Subcutaneous abdominal adipose tissue (tissue), 5 donors: ENCODE measurements at regions not wholly inside any gene's neighbourhood (a gene's known extent, or its start where the extent isn't known, plus 50 kb on each side); places are given as distances from the start of the nearest gene placed in this dataset.

Experiments
- H3K27ac ChIP-seq: one replicate; pipeline ENCODE4 v1.7.0; 2013; ENCODE audit warnings: low read depth, mild to moderate bottlenecking, inconsistent platforms, low read length, moderate library complexity
- H3K27me3 ChIP-seq, 5 donors: one replicate each; pipeline ENCODE4 v1.7.0; 2013; ENCODE audit warnings: low read length in 5 of 5, inconsistent platforms in 1 of 5; ENCODE audit not compliant: control insufficient read depth in 5 of 5, insufficient read depth in 4 of 5
- H3K36me3 ChIP-seq, 5 donors: one replicate each; pipeline ENCODE4 v1.7.0; 2013; ENCODE audit warnings: low read length in 5 of 5; ENCODE audit not compliant: control insufficient read depth in 5 of 5, insufficient read depth in 5 of 5
- H3K4me1 ChIP-seq, 5 donors: one replicate each; pipeline ENCODE4 v1.7.0; 2013; ENCODE audit warnings: low read length in 5 of 5, mild to moderate bottlenecking in 3 of 5, moderate library complexity in 1 of 5; ENCODE audit not compliant: control insufficient read depth in 5 of 5, insufficient read depth in 5 of 5
- H3K4me3 ChIP-seq, 5 donors: one replicate each; pipeline ENCODE4 v1.7.0; 2013; ENCODE audit warnings: low read length in 5 of 5, low read depth in 1 of 5
- H3K9ac ChIP-seq, 5 donors: one replicate each; pipeline ENCODE4 v1.7.0; 2013; ENCODE audit warnings: low read length in 5 of 5, mild to moderate bottlenecking in 4 of 5, moderate library complexity in 3 of 5
- H3K9me3 ChIP-seq, 5 donors: one replicate each; pipeline ENCODE4 v1.7.0; 2013; ENCODE audit warnings: low read length in 5 of 5; ENCODE audit not compliant: control insufficient read depth in 5 of 5
- donor health status: healthy.
- donor health status: healthy.
- donor health status: healthy.
- donor health status: healthy.
- donor health status: healthy.

DNA sequence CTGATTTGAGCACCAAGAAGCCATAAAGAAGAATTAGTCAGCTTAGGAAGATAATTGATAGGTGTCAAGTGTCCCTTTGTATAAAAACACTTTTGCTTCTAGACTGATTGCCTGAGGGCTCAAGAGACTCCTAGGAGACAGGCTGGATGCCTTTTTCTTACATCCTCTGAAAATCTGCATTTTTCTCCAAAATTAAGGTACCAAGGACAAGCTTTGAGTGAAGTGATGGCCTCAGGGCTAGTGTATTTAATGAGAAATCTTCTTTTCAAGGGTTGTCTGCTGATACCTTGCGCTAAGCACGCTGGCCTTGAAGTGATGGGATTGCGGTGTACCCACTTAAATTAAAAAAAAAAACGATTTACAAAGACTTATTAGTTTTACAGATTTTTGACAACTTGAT, 304.0 kb downstream of the TLR4 start:
- Histone ChIP-seq H3K9ac (no peak overlapping the region), H3K36me3 (no peaks in the 10 kb centered on the region), H3K4me1 (no peaks in the 10 kb centered on the region), H3K4me3 (no peak overlapping the region), H3K27me3 (no peaks in the 10 kb centered on the region), H3K27ac (no peak overlapping the region), H3K9me3 (no peaks in the 10 kb centered on the region)

DNA sequence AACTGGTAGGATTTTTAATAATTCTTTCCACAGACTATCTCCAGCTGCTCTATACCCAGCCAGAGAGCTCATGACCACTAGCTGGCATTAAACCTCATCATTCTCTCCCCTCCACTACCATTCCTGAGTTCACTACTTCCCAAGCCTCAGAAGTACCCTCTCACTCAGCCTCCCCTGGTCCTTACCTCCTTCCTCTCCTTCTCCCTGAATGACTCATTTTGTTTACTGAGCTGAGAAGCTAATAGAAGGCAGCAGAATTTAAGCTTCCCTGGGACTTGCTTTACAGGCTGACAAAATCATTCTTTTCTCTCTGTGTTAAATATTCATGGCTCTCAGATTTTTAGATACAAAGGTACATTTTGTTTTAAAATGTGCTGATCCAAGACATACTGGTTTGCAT, 305.4 kb downstream of the TLR4 start:
- no peaks in the 10 kb centered on the region for H3K27me3 ChIP-seq
- no peaks in the 10 kb centered on the region for H3K9me3 ChIP-seq
- H3K4me1 ChIP-seq: no peaks in the 10 kb centered on the region
- no peak overlapping the region for H3K4me3 ChIP-seq
- no peak overlapping the region for H3K9ac ChIP-seq
- H3K27ac ChIP-seq: no peak overlapping the region
- no peaks in the 10 kb centered on the region for H3K36me3 ChIP-seq

DNA sequence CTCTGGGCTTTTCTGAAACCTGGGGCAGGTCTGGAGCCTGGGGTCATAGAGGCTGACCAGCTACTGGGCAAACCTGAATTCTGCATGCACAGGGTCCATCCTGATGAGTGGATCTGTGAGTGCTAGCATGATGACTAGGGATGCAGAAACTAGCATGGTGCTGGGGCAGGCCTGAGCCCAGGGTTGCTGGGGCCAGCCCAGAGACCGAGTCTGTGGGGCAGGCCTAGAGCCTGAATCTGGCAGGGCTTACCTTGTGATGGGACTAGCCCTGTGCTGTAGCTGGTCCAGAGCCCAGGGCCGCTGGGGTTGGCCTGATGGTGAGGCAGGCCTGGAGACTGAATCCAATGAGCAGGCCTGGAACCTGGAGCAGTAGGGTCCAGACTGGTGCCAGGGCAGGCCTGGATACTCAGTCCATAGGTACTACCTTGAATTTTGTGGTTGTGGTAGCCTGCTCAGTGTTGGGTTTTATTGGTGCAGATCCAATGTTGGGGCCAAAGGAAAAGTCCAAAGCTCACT, 313.5 kb downstream of the TLR4 start:
- Histone ChIP-seq H3K9ac (no peak overlapping the region), H3K9me3 (no peaks in the 10 kb centered on the region)

DNA sequence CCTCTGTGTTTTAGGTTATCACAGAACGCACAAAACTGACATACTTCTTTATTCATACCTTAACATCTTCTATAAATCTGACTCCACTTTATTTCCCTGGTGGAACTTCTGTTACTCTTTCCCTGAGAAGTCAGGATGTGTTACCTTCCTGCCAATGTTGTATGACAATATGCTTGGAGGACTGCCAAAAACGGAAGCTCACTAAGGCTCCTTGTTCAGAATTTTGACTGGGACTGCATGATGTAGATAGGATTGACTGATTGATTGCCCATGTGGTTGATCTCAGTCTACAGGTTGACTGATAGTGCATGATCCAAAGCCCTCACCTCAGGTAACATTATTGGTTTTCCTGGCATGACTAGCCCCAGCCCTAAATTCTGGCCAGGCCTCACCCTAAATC, 319.4 kb downstream of the TLR4 start:
- Histone ChIP-seq H3K27me3 (no peaks in the 10 kb centered on the region), H3K4me1 (peaks cover 0 to 7% (median 5%) of the 10 kb centered on the region in 5 donors), H3K36me3 (no peaks in the 10 kb centered on the region), H3K9me3 (no peaks in the 10 kb centered on the region), H3K27ac (no peak overlapping the region), H3K4me3 (no peak overlapping the region), H3K9ac (no peak overlapping the region)

More for the DNA sequence above, 313.5 kb downstream of the TLR4 start:
- Histone ChIP-seq H3K4me3 (no peak overlapping the region), H3K4me1 (peaks cover 0 to 11% (median 4%) of the 10 kb centered on the region in 5 donors), H3K36me3 (no peaks in the 10 kb centered on the region), H3K27me3 (no peaks in the 10 kb centered on the region), H3K27ac (no peak overlapping the region)

DNA sequence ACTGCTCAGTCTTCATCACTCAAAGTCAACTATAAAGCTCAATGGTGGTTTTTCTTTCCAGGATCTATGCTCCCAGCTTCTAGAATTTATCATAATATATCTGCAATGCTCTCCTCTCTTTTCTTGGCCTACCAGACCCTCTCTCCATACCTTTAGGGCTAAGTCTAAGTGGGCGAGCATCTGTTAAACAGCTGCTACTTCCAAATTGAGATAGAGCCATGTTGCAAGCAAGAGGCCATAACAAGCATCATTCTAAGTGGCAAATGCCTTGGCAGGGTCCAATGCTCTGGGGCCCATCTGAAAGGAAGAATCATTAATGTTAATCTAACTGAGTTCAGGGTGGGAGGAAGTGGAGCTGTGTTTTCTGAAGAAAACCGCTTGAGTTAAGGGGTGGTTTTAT, 324.0 kb downstream of the TLR4 start:
- H3K27ac ChIP-seq: no peak overlapping the region
- H3K4me1 ChIP-seq: peaks cover 0 to 4% (median 0%) of the 10 kb centered on the region in 5 donors
- no peak overlapping the region for H3K4me3 ChIP-seq
- no peak overlapping the region for H3K9ac ChIP-seq
- no peaks in the 10 kb centered on the region for H3K9me3 ChIP-seq
- no peaks in the 10 kb centered on the region for H3K36me3 ChIP-seq
- no peaks in the 10 kb centered on the region for H3K27me3 ChIP-seq

DNA sequence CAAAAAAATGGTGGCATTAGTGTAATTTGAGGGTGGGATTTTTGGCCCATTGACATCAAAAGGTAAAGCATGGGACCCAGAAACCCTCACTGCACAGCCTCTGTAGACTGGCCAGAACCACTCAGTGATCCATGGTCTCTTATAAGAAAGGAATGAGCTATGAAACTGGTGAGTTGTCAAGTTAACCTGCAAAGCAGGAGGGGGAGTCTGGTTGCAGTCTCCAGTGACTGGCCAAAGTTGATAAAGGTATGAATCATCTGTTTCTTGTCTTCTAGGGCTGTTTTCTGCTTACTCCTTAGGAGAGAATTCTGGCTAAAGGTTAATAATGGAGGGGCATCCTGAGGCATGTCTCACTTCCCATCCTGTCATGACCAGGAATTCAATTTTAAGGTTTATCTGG, 325.2 kb downstream of the TLR4 start:
- Histone ChIP-seq H3K9me3 (no peaks in the 10 kb centered on the region), H3K4me3 (no peak overlapping the region), H3K36me3 (no peaks in the 10 kb centered on the region), H3K27ac (no peak overlapping the region), H3K4me1 (no peaks in the 10 kb centered on the region), H3K9ac (no peak overlapping the region), H3K27me3 (no peaks in the 10 kb centered on the region)

DNA sequence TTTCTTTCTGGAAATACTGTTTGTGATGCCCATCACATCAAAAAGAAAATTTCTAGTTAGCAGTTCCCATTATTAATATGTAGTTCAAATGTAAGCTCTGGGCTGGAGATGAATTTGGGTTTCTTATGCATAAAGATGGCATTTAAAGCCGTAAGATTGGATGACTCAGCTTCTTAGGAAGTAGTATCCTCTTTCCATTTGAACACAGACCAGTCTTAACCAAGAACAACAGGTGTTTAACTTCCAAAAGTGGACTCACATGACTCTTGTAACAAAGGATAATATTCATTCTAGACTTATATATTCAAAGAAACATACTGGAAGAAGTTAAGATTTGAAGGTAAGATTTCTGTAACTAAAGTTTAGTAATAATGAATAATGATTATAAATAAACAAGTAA, 330.5 kb downstream of the TLR4 start:
- H3K27me3 ChIP-seq: no peaks in the 10 kb centered on the region
- no peak overlapping the region for H3K27ac ChIP-seq
- no peaks in the 10 kb centered on the region for H3K9me3 ChIP-seq
- no peaks in the 10 kb centered on the region for H3K4me1 ChIP-seq
- H3K9ac ChIP-seq: no peak overlapping the region
- H3K4me3 ChIP-seq: no peak overlapping the region
- no peaks in the 10 kb centered on the region for H3K36me3 ChIP-seq

DNA sequence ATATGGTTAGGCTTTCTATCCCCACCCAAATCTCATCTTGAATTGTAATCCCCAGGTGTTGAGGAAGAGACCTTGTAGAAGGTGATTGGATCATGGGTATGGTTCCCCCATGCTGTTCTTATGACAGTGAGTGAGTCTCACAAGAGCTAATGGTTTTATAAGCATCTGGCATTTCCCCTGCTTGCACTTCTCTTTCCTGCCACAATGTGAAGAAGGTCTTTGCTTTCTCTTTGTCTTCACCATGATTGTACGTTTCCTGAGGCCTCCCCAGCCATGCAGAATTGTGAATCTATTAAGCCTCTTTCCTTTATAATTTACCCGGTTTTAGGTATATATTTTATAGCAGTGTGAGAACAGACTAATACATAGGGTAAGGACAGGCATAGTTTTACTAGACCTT, 334.5 kb downstream of the TLR4 start:
- Histone ChIP-seq H3K9ac (no peak overlapping the region), H3K4me1 (no peaks in the 10 kb centered on the region), H3K27ac (no peak overlapping the region), H3K36me3 (no peaks in the 10 kb centered on the region), H3K9me3 (peaks cover 0 to 3% (median 0%) of the 10 kb centered on the region in 5 donors), H3K27me3 (no peaks in the 10 kb centered on the region), H3K4me3 (no peak overlapping the region)

DNA sequence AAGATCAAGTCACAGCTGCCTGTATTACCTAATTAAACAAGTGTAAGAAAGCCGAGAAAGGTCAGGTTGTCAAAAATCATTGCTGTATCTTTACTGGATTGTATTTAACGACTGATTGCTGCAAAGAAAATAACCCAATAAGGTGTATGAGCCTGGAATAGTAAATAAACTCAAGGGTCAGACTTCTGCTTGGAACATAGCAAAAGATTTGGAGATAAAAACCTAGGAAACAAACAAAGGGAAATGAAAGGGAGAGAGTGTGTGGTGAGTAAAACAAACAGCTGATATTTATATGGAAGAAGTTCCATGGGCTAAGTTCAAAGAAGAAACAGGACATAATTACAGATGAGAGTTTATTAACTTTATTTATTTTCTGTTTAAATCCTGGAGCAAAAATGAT, 354.0 kb downstream of the TLR4 start:
- no peak overlapping the region for H3K9ac ChIP-seq
- no peak overlapping the region for H3K4me3 ChIP-seq
- H3K36me3 ChIP-seq: no peaks in the 10 kb centered on the region
- no peaks in the 10 kb centered on the region for H3K9me3 ChIP-seq
- no peaks in the 10 kb centered on the region for H3K4me1 ChIP-seq
- no peak overlapping the region for H3K27ac ChIP-seq
- H3K27me3 ChIP-seq: no peaks in the 10 kb centered on the region

DNA sequence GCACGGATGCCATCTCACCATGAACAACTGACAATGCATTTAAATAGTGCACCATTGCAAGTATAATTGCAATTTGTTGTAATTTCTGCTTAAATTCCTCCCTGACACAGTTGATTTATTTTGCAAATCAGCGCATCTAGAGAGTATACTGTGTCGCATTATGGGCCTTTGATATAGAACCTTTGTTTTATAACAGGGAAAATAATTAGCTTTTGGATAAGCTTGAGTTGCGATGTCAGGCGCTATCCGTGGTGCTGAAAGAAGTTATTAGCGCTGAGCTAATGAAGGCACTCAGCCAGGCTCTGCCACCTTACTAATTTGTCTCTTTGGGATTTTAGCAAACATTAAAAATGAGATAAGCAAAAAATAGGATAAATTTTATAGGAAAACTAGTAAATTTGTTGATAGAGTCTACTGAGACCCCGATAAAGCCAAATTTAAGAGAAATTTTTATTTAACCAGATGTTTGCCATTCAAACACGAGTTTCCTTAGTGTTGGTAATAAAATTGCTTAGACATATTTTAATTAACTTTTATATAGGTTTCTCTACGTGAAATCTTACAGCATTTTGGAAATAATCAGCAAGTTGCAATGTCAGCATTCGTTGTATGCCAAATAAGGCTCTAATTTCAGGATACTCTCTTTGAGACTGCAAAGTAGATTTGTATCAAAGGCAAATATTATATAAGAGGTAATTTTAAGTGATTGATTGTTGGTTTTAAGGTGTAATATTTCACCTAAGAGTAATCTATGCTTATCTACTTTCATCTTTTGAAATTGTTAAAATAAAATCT, 355.5 kb downstream of the TLR4 start:
- Histone ChIP-seq H3K4me3 (no peak overlapping the region), H3K36me3 (no peaks in the 10 kb centered on the region), H3K9ac (no peak overlapping the region)

More for the DNA sequence above, 355.5 kb downstream of the TLR4 start:
- no peaks in the 10 kb centered on the region for H3K9me3 ChIP-seq
- no peaks in the 10 kb centered on the region for H3K27me3 ChIP-seq
- no peaks in the 10 kb centered on the region for H3K4me1 ChIP-seq
- no peak overlapping the region for H3K27ac ChIP-seq
